ENCODE measurements at regions not wholly inside any gene's neighbourhood (a gene's known extent, or its start where the extent isn't known, plus 50 kb on each side); places are given as distances from the start of the nearest gene placed in this dataset.
"Not testable (repeated sequence)": the region's sequence is repeated elsewhere in the genome, so short reads cannot be mapped to it uniquely, and the experiment has no call there.

DNA sequence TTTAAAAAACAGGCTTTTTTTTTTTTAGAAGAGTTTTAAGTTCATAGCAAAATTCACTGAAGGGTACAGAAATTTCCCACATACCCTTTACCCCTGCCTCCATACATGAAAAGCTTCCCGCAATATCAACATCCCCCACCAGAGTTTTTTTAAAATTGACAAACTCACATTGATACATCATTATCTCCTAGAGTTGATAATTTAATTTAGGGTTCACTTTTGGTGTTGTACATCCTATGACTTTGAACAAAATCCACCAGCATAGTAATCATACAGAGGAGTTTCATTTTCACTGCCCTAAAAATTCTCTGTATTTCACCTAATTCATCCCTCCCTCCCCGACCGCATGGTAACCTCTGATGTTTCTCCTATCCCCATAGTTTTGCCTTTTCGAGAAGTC, 53.6 kb upstream of the KCNK2 start:
- Histone ChIP-seq H3K9me3 (no peaks in the 10 kb centered on the region), H3K4me1 (no peaks in the 10 kb centered on the region), H3K36me3 (replicated peaks in 1 of 2; ENCODE audit: insufficient read depth in 1 of 2, low read depth in 2 of 2) (no peaks in the 10 kb centered on the region), H3K27me3 (no peaks in the 10 kb centered on the region), H3K4me3 (no peak overlapping the region), H3K27ac (no peak overlapping the region)
- intact Hi-C loops (cut with DNase I): no loop called here
- no peak for TF ChIP-seq CTCF (IDR thresholded peaks at IDR 0.05)
- TF ChIP-seq POLR2A (IDR thresholded peaks at IDR 0.05): no peak
- WGBS, 2 donors: 71 to 80% methylated on average over 4 of the region's 4 CpGs
- DNase-seq (no peak), ATAC-seq (no peak)

- ATAC-seq; H3K36me3 ChIP-seq (replicated peaks in 1 of 2; ENCODE audit: insufficient read depth in 1 of 2, low read depth in 2 of 2); intact Hi-C loops (cut with DNase I); H3K4me3 ChIP-seq; H3K4me1 ChIP-seq; H3K27ac ChIP-seq; H3K27me3 ChIP-seq; DNase-seq; H3K9me3 ChIP-seq: not testable (repeated sequence)
- WGBS, 2 donors: 55 to 59% methylated on average over 6 of the region's 6 CpGs
Measured at GRCh38 chr1:215030581-215030980, 52.0 kb upstream of the KCNK2 start.

- no peaks in the 10 kb centered on the region for H3K9me3 ChIP-seq
- intact Hi-C loops (cut with DNase I): no loop called here
- H3K4me3 ChIP-seq: no peak overlapping the region
- H3K4me1 ChIP-seq: no peaks in the 10 kb centered on the region
- no peak for TF ChIP-seq CTCF (IDR thresholded peaks at IDR 0.05)
- TF ChIP-seq POLR2A (IDR thresholded peaks at IDR 0.05): no peak
- H3K27ac ChIP-seq: no peak overlapping the region
- DNase-seq (no peak), ATAC-seq (no peak)
- no peaks in the 10 kb centered on the region for H3K36me3 ChIP-seq (replicated peaks in 1 of 2; ENCODE audit: insufficient read depth in 1 of 2, low read depth in 2 of 2)
- no peaks in the 10 kb centered on the region for H3K27me3 ChIP-seq
Measured at GRCh38 chr1:215031392-215031791, 51.1 kb upstream of the KCNK2 start.
